DND-41 (cell line): ENCODE measurements at regions not wholly inside any gene's neighbourhood (a gene's known extent, or its start where the extent isn't known, plus 50 kb on each side); places are given as distances from the start of the nearest gene placed in this dataset.

Experiments
- CTCF ChIP-seq: IDR thresholded peaks from 2 replicates; pipeline ENCODE4 v1.5.1; 2012; ENCODE audit warnings: borderline replicate concordance, low read length, moderate library complexity, mild to moderate bottlenecking; ENCODE audit not compliant: poor library complexity, severe bottlenecking; ENCODE audit errors: extremely low read depth
- EZH2 ChIP-seq: IDR thresholded peaks from 3 replicates; pipeline ENCODE4 v1.6.1; 2012; ENCODE audit warnings: borderline replicate concordance, low read depth, mild to moderate bottlenecking, moderate library complexity, low read length, inconsistent platforms; ENCODE audit not compliant: severe bottlenecking

GRCh38 chr18:73636355-73636754, 511.3 kb downstream of the FBXO15 start:
- no peak for TF ChIP-seq CTCF
- TF ChIP-seq EZH2 = no peak
